ENCODE measurements at regions not wholly inside any gene's neighbourhood (a gene's known extent, or its start where the extent isn't known, plus 50 kb on each side); places are given as distances from the start of the nearest gene placed in this dataset.

DNA sequence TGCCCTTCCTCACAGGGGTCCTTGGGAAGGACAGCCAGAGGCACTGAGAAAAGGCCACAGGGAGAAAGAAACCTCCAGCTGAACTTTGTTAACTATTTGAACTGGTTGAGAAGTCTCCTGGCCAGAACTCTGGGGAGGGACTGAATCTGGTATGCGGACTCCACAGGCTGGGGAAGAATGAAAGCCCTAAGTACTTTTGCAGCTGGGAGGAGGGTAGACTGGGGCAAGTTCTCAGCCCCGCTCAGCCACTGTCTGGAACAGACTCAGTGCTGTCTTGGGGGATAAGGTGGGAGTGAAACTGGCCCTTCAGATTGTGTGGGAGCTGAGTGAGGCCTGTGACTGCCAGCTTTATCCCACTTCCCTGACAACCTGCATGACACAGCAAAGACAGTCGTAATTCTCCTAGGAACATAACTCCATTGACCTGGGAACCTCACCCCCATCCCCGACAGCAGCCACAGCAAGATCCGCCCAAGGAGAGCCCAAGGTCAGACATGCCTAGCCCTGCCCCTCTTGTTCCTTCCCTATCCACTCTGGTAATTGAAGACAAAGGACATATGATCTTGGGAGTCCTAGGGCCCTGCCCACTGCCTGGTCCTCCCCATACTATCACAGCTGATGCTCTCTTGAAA, 475.1 kb upstream of the CNTN5 start:
- no CpG with 5 or more reads among the region's 5 CpGs for WGBS (ENCODE audit: extremely low coverage, insufficient read length, low lambda C conversion rate)
- Histone ChIP-seq H4K91ac (ENCODE audit: insufficient read length, low read depth, low read length) (no peak overlapping the region), H3K14ac (ENCODE audit: insufficient read depth, low read length) (no peak overlapping the region), H3K27me3 (ENCODE audit: insufficient read depth, low read length) (no peaks in the 10 kb centered on the region), H3K79me1 (ENCODE audit: insufficient read depth, low read depth, low read length, poor library complexity, severe bottlenecking) (no peaks in the 10 kb centered on the region), H3T11ph (ENCODE audit: low read length) (no peak overlapping the region), H3K9ac (ENCODE audit: extremely low read depth, insufficient read length, low read length) (no peak overlapping the region), H3K23me2 (ENCODE audit: insufficient read length, low read depth, low read length, poor library complexity, severe bottlenecking) (no peaks in the 10 kb centered on the region), H4K8ac (replicated peaks; ENCODE audit: insufficient read length, low read depth, low read length) (no peak overlapping the region), H3K4me2 (ENCODE audit: insufficient read depth, insufficient read length, low read length) (no peak overlapping the region), H2BK20ac (ENCODE audit: low read depth, low read length, poor library complexity, severe bottlenecking) (no peak overlapping the region), H3K4ac (ENCODE audit: low read depth, low read length) (no peak overlapping the region), H3K9me3 (ENCODE audit: control insufficient read depth, low read depth, low read length) (no peaks in the 10 kb centered on the region), H2AK5ac (ENCODE audit: insufficient read length, low read length) (no peak overlapping the region), H2BK5ac (ENCODE audit: insufficient read length, low read length) (no peak overlapping the region), H2AFZ (ENCODE audit: low read length) (no peak overlapping the region), H3K18ac (ENCODE audit: insufficient read length, low read depth, low read length) (no peak overlapping the region), H3K79me2 (ENCODE audit: insufficient read depth, low read length) (no peaks in the 10 kb centered on the region), H2BK120ac (ENCODE audit: low read depth, low read length, poor library complexity, severe bottlenecking) (no peak overlapping the region), H4K20me1 (ENCODE audit: control insufficient read depth, insufficient read depth, insufficient read length) (no peaks in the 10 kb centered on the region), H2BK12ac (ENCODE audit: insufficient read length, low read depth, low read length) (no peak overlapping the region), H3K23ac (ENCODE audit: insufficient read length, low read depth, low read length) (no peak overlapping the region), H3K27ac (ENCODE audit: insufficient read length, low read depth, low read length) (no peak overlapping the region), H3K56ac (ENCODE audit: insufficient read length, low read depth, low read length) (no peak overlapping the region), H3K4me1 (ENCODE audit: insufficient read depth, low read length) (no peaks in the 10 kb centered on the region), H4K5ac (ENCODE audit: insufficient read length, low read depth, low read length) (no peak overlapping the region), H2BK15ac (ENCODE audit: low read depth, low read length) (no peak overlapping the region)
- DNase-seq, result no peak
- Mint-ChIP-seq H3K9me3 (peaks cover 11 to 14% of the 10 kb centered on the region in 2 experiments; a peak in 4 of 5 replicates), H3K4me3 (no peak overlapping the region), H3K36me3 (ENCODE audit: insufficient read depth in 1 of 3, low read depth in 3 of 3) (peaks cover 0 to 5% (median 0%) of the 10 kb centered on the region in 3 experiments; a peak in 4 of 7 replicates), H3K27ac (no peak overlapping the region; a peak in 1 of 7 replicates), H3K4me1 (peaks cover 2 to 6% of the 10 kb centered on the region in 2 experiments; a peak in 1 of 4 replicates), H3K27me3 (ENCODE audit: low read depth) (no peaks in the 10 kb centered on the region)
- TF ChIP-seq, protein P1, sequence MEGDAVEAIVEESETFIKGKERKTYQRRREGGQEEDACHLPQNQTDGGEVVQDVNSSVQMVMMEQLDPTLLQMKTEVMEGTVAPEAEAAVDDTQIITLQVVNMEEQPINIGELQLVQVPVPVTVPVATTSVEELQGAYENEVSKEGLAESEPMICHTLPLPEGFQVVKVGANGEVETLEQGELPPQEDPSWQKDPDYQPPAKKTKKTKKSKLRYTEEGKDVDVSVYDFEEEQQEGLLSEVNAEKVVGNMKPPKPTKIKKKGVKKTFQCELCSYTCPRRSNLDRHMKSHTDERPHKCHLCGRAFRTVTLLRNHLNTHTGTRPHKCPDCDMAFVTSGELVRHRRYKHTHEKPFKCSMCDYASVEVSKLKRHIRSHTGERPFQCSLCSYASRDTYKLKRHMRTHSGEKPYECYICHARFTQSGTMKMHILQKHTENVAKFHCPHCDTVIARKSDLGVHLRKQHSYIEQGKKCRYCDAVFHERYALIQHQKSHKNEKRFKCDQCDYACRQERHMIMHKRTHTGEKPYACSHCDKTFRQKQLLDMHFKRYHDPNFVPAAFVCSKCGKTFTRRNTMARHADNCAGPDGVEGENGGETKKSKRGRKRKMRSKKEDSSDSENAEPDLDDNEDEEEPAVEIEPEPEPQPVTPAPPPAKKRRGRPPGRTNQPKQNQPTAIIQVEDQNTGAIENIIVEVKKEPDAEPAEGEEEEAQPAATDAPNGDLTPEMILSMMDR (conservative IDR thresholded peaks at IDR 0.05), result no peak
